GM06990 (cell line): ENCODE measurements at regions not wholly inside any gene's neighbourhood (a gene's known extent, or its start where the extent isn't known, plus 50 kb on each side); places are given as distances from the start of the nearest gene placed in this dataset.

ENCODE experiments used
- DNase-seq: peaks from one replicate; pipeline ENCODE4 v3.0.0-alpha.2; 2011; ENCODE audit not compliant: insufficient read length; ENCODE audit errors: extremely low read depth
- H3K27me3 ChIP-seq: replicated peaks from 2 replicates; pipeline ENCODE4 v1.6.0; 2011; ENCODE audit warnings: low read length; ENCODE audit not compliant: control insufficient read depth, insufficient read depth
- H3K36me3 ChIP-seq: 2 replicates; pipeline ENCODE4 v1.5.1; 2011; ENCODE audit warnings: low read length; ENCODE audit not compliant: control insufficient read depth, insufficient read depth
- H3K4me3 ChIP-seq: replicated peaks from 2 replicates; pipeline ENCODE4 v1.5.1; 2011; ENCODE audit warnings: low read depth, mild to moderate bottlenecking, control low read depth, low read length
- CTCF ChIP-seq: IDR thresholded peaks from 2 replicates; pipeline ENCODE4 v1.5.1; 2011; ENCODE audit warnings: low read length, control low read depth, mild to moderate bottlenecking, inconsistent platforms; ENCODE audit not compliant: insufficient read depth, poor library complexity, severe bottlenecking

GRCh38 chr6:72457738-72458137 is 164.1 kb upstream of the KCNQ5 start:
- DNase-seq, result no peak
- no peaks in the 10 kb centered on the region for H3K27me3 ChIP-seq
- no peaks in the 10 kb centered on the region for H3K36me3 ChIP-seq
- H3K4me3 ChIP-seq, result no peak overlapping the region
- no peak for TF ChIP-seq CTCF

- Histone ChIP-seq H3K4me3 (no peak overlapping the region), H3K27me3 (no peaks in the 10 kb centered on the region)
- TF ChIP-seq CTCF, result no peak
Measured at GRCh38 chr6:72458521-72458920, 163.3 kb upstream of the KCNQ5 start.

GRCh38 chr6:72461144-72461543 is 160.7 kb upstream of the KCNQ5 start:
- no peaks in the 10 kb centered on the region for H3K27me3 ChIP-seq
- DNase-seq, result no peak
- TF ChIP-seq CTCF, result no peak
- H3K36me3 ChIP-seq, result no peaks in the 10 kb centered on the region
- H3K4me3 ChIP-seq, result no peak overlapping the region

More at GRCh38 chr6:72458521-72458920, 163.3 kb upstream of the KCNQ5 start:
- no peaks in the 10 kb centered on the region for H3K36me3 ChIP-seq
- DNase-seq, result no peak

GRCh38 chr6:72464246-72464645 is 157.6 kb upstream of the KCNQ5 start:
- Histone ChIP-seq H3K27me3 (no peaks in the 10 kb centered on the region), H3K4me3 (no peak overlapping the region), H3K36me3 (no peaks in the 10 kb centered on the region)
- DNase-seq, result no peak
- TF ChIP-seq CTCF, result no peak

GRCh38 chr6:72464791-72465691 is 156.8 kb upstream of the KCNQ5 start:
- Histone ChIP-seq H3K4me3 (no peak overlapping the region), H3K27me3 (no peaks in the 10 kb centered on the region), H3K36me3 (no peaks in the 10 kb centered on the region)
- no peak for TF ChIP-seq CTCF
- no peak for DNase-seq
